ENCODE measurements at regions not wholly inside any gene's neighbourhood (a gene's known extent, or its start where the extent isn't known, plus 50 kb on each side); places are given as distances from the start of the nearest gene placed in this dataset.

- TF ChIP-seq POLR2AphosphoS5 (IDR thresholded peaks at IDR 0.05; ENCODE audit: insufficient read depth, low read depth, low read length) (no peak), CTCF (IDR thresholded peaks at IDR 0.05; ENCODE audit: extremely low read depth in 1 of 2, insufficient read depth in 1 of 2, low read depth in 1 of 2, low read length in 2 of 2) (no peak), POLR2A (IDR thresholded peaks at IDR 0.05; ENCODE audit: low read depth, low read length) (no peak), JUN (IDR thresholded peaks at IDR 0.05; ENCODE audit: borderline replicate concordance, insufficient read depth, insufficient read length, low read depth) (no peak), EZH2 (IDR thresholded peaks at IDR 0.05; ENCODE audit: borderline replicate concordance, low read depth, low read length, severe bottlenecking) (no peak)
Measured at GRCh38 chr4:120005527-120005926, 61.1 kb downstream of the MAD2L1 start.
